ENCODE measurements at regions not wholly inside any gene's neighbourhood (a gene's known extent, or its start where the extent isn't known, plus 50 kb on each side); places are given as distances from the start of the nearest gene placed in this dataset.

DNA sequence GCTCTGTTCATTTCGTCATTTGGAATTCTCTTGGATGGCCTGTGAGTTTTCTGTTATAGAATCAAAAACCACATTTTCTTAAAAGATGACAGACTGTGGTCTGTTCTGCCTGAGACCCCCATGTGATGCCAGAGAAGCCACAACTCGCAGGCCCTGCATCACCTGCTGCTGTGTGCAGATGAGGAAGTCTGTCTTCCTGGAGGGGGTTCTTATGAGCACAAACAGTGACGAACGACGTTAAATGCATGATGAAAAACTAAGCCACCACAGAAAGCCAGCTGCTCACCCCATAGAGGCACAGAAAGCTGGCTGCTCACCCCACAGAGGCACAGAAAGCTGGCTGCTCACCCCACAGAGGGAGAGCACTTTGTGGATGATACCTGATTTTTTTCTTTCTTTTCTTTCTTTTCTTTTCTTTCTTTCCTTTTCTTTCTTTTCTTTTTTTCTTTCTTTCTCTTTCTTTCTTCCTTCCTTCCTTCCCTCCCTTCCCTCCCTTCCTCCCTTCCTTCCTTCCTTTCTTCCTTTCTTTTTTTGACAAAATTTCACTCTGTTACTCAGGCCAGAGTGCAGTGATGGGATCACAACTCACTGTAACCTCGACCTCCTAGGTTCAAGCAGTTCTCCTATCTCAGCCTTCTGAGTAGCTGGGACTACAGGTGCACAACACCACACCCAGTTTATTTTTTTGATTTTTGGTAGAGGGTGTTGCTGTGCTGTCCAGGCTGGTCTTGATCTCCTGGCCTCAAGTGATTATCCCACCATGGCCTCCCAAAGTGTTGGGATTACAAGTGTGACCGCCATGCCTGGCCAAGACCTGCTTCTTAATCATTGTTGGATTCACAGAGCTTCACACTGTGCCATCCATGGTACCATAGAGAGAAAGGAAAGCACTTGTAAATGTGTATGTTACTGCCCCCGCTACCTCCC is 1191.4 kb downstream of the UQCRFS1 start:
- no peak for TF ChIP-seq POLR2A (IDR thresholded peaks at IDR 0.05; ENCODE audit: low read depth, low read length)
- TF ChIP-seq, protein P1, sequence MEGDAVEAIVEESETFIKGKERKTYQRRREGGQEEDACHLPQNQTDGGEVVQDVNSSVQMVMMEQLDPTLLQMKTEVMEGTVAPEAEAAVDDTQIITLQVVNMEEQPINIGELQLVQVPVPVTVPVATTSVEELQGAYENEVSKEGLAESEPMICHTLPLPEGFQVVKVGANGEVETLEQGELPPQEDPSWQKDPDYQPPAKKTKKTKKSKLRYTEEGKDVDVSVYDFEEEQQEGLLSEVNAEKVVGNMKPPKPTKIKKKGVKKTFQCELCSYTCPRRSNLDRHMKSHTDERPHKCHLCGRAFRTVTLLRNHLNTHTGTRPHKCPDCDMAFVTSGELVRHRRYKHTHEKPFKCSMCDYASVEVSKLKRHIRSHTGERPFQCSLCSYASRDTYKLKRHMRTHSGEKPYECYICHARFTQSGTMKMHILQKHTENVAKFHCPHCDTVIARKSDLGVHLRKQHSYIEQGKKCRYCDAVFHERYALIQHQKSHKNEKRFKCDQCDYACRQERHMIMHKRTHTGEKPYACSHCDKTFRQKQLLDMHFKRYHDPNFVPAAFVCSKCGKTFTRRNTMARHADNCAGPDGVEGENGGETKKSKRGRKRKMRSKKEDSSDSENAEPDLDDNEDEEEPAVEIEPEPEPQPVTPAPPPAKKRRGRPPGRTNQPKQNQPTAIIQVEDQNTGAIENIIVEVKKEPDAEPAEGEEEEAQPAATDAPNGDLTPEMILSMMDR (IDR thresholded peaks at IDR 0.05; ENCODE audit: extremely low read depth in 1 of 2, insufficient read depth in 1 of 2, low read depth in 1 of 2, low read length in 2 of 2), result no peak

All from endothelial cell of umbilical vein (primary cell).